HG03175 (cell line): ENCODE measurements at regions not wholly inside any gene's neighbourhood (a gene's known extent, or its start where the extent isn't known, plus 50 kb on each side); places are given as distances from the start of the nearest gene placed in this dataset.

ENCODE experiments used
- ATAC-seq: cut with Tn5 transposase; IDR thresholded peaks from one replicate; pipeline ENCODE4 v1.9.1; 2021; ENCODE audit warnings: mild to moderate bottlenecking, moderate library complexity; ENCODE audit not compliant: unreplicated experiment

DNA sequence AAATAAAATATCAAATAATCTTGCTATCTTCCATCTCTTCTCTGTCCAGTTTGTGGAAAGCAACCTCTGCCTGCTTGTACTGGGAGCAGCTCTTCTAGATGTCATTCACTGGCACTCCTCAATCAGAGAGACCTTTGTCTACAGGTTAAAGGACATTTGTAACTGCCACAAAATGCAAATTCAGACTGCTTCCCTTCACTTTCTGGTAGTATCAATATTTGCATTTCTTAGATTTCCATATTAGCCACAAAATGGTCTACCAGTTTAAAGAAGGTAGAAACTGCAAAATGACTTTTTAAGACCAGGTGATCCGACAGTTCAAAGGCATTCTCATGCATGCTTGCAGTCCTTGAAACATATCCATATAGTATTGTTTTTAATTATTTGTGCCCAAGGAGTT lies 51.7 kb upstream of the RCN1 start:
- no peak for ATAC-seq

DNA sequence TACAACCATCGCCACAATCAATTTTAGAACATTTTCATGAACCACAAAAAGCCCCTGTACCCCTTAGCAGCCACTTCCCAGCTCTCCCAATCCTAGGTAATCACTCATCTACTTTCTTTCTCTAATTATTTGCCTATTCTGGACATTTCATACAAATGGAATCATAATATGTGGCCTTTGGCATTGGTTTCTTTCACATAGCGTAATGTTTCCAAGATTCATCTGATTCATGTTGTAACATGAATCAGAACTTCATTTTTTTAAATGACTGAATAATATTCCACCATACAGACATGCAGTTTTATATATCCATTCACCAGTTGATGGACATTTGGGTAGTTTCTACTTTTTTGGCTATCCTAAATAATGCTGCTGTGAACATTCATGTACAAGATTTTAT lies 56.2 kb upstream of the RCN1 start:
- no peak for ATAC-seq

DNA sequence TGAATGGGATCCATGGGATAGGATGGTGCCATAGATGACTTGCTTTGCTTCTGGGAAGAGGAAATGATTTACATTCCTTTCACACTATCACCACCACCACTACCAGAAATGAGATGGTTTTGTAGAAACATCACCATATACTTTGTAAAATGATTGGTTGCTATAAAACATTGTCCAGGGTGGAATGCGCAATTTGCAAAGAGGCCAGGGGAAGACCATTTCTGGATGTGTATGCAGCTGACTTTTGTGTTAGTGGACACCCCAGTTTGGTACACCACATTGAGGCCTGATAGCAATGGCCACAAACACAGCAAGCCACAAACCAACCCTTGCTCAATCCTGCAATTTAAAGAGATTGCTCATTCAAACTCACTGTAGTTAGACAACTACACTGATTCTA lies 56.7 kb upstream of the RCN1 start:
- ATAC-seq: no peak

DNA sequence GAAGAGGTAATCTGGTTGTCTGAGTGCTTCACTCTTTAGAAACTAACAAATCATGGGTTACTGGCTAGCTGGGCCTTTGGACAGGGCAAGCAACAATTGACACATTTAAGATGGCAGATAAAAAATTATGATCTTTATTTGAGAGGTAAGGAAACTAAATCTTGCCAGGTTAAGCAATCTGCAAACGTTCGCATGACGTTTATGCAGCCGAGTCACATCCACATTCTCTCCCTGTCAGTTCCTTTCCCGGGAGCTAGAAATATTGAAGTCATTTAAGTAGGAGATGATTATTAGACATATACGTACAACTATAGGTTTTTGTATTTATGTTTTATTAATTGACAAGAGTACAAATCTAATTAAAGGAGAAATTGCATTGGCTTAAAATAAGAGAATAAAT lies 57.4 kb upstream of the RCN1 start:
- ATAC-seq: no peak

DNA sequence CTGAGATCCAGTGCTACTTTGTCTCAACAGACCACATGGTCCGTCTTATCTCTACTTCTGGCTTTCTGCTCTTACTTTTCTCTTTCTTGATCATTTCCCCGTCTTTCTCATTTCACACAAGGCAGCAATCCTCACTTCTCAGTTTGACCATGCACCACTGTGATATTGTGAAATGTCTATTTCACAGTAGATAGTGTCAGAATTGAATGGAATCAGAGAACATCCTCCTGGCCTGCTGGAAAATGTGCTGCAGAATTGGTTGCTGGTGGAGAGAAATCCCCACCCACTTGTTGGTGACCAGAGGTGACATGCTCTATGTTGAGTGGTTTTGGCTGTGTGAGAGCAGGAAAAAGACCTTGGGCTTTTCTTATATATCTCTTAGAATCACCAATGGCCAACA lies 57.8 kb upstream of the RCN1 start:
- no peak for ATAC-seq

DNA sequence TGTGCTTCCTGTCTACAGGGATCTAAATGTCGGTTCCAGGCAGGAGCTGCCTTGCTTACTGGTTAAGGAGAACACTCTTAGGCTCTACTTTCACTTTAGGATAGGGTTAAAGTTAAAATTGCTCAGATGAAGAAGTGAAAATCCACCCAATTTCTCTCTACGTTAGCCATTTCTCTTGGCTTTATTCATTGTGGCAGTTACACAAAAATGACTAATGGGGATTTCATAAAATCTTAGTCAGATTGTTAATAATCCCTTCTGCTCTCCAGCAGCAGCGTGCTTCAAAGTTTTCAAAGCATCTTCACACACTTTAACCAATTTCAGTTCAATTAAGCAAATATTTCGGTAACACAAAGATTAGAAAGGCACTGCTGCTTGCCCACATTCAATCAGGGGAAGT lies 58.4 kb upstream of the RCN1 start:
- peak; percentile 50 for ATAC-seq

DNA sequence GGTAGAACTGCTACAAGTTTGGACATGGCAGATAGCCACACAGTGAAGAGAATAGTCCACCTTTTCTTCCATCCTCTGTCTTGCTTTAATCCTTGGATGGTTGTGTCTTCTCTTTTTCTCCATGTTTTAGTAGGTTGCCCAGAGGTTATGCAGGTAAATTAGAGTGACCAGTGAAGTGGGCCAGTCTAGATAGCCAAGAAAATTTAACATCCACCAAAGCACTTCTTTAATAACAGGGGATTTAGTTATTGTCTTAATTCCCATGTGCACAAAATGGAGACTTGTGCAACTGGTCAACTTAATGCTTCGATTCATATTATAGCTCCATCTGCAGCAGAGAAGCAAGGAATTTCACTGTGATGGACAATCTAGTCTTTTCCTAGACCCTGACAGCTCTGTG lies 58.8 kb upstream of the RCN1 start:
- no peak for ATAC-seq

DNA sequence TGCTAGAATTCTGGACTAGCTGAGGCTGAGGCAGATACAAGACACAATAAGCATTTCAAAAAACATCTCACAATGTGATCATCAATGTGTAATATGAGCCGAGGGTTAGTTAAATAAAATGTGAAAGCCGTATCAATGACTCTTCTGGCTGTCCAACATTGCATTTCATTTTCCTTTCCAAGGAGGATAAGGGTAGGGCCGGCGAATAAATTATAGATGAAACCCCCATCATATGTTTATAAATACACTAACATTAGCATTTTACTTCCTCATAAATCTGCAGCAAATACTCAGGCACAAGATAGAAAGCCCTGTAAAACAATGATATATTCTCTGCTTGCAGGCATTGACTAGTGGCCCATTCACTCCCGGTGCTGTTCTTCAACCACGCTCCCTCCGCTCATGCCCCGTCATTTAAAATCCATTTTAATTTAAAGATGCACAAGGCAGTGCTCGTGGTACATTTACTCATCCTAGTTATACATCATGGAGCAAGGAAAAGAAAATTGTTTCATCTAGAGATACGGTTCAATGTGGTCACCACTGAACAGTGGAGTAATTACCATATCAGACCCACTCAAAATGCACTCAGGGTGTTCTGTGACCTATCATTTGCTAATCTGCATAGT lies 59.9 kb upstream of the RCN1 start:
- no peak for ATAC-seq

DNA sequence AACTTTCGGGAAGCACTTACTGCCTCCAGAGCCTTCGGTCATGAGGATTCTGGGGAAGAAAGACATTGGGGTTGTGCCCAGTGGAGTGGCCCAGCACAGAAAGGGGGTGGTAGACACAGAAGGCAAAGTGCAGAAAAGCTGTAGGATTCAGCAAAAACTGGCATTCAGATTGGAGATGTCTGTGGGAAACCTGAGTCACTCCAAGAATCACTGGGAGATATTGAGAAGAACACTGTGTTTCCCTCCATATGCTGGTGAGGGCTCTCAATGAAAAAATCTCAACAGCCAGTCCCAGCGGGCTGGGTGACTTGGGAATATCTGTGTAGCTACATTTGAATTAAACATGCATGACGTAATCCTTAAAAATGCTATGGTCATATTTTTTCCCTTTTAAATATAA lies 61.2 kb upstream of the RCN1 start:
- no peak for ATAC-seq

DNA sequence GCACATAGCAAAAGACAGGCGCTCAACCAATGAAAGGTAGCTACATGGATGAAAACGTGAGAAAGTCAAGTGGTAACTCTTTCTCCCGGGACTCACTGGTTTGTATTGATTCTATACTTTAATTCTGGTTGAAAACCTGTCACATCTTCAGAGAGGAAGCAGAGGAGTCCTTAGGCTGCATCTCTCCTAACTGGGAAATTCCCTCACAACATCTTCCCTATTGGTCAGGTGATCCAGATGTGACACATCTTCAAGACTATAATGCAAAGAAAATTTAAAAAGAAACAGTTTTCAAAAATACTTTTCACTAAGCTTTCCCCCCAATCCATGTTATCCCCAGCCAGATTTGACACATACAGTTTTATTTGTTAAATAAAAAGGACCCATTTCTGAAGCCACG lies 62.7 kb upstream of the RCN1 start:
- ATAC-seq: no peak

DNA sequence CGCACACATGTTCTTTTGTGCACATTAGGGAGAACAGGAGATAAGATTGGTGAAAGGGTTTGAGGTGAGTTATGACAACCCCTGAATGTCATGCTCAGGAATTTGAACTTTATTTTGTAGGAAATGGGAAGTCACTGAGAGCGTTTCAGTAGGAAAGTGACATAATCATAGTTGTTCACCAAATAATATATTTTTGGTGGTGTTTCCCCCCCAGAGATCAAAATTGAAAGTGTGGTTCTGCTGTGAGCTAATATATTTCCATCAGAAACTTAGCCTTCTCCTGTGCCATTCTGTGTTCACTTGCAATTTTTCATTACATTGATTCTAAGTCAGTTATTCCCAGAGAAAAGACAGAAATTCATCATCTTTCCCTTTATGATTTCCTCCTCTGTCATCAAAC lies 64.1 kb upstream of the RCN1 start:
- no peak for ATAC-seq

DNA sequence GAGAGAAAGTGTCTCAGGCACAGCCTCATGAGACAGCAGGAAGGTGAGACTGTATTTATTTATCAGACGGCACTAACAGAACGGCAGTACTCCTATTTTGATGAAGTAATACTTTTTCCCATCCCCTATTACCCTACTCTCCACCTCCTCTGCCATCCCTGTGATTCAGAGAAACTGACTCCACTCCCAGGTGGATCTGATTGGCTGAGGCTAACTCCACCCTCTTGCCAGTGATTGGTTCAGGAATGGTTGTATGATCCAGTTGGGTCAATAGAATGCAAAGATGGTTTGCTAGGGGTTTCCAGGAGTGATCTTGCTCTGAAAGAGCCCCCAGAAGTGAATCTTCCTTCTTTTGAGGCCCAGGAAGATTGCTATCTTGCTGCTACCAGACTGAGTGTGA lies 65.9 kb upstream of the RCN1 start:
- ATAC-seq: no peak

DNA sequence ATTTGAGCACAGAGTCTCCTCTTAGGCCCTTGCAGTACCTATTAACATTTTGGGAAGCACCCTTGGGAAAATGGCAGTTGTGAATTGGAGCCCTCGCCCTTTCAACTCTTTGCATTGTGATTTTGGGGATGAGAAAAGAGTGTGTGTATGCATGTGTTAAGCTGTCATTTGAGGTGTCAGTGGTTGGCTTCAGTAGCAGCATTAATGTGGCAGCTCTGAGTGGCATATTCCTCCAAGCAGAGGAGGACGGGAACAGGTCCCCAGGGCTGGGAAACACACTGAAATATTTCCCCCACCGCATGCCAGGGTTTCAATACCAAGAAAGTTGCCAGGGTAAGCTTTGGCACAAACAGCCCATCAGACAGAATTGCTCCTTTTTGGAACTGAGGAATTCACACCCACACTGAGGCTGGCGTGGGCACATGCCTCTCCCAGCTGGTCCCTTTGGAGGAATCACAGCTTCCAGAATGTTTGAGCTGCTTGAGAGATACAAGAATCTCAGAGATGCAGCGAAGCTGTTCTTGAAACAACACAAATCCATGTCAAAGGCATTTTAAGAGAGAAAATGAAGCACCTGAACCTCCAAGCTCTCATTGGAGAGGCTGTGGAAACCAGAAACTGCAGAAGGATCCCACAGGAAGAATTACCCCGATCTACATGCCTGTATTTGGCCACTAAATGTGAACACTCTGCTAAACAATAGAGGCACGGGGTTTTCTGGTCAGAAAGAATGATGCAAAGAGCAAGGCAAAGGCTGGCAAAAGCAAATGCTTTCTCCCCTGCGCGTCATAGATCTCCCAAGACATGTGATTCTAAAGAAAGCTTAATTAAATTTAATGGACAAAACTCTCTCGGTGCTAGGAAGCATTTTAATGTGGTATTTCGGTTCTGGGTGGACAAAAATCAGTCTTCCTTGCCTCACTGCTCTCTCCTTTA lies 67.2 kb upstream of the RCN1 start:
- no peak for ATAC-seq

DNA sequence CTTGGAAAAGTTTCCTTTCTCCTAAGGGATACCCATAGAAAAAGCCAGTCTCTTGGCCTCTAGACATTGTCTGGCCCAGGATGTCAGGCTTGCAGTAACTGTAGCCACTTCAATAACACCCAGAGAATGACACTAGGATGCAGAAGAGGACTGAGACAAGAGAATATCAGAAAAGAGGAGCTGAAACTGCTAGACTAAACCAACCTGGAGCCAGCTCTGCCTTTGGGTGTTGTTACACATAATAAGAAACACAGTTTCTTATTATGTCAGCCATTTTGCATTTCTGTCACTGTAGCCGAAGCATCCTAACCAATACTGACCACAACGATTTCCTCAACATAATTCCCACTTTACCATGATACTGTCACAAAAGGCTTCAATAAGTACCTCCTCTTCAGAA lies 72.2 kb upstream of the RCN1 start:
- no peak for ATAC-seq

DNA sequence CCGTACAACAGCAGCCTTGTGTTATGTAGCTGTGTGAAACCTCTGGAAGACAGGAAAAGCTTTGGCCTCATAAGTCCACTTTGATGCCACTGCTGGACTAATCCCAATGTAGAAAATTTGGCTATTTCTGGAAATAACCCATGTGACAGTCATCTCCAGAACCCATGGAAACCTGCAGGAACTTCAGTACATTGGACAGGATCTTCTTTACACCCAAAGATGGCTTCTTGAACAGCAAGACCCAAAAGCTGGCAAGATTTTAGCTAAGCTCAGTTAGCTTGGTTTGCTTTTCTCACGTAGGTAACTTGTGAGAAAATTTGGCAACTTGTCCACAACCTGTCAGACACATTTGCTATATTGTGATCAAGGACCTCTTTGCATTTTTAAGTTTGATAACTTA lies 74.8 kb upstream of the RCN1 start:
- ATAC-seq: no peak

DNA sequence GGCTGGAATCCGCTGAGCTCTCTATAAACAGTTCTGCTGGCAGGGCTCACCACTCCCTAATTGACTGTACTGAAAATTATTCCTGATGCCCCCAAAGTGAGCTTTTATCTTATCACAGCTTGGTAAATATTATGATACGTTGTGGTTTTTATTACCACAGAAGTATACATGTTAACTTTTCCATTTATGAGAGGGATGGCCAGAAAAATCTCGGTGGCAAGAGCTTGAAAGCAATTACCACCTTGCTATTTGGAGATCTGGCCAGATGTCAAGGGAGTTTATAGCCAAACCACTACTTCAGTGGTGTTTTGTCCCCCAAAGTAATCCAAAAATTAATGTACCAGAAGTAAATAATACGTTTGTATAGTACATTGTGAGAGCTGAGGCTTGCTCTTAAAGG lies 75.4 kb upstream of the RCN1 start:
- no peak for ATAC-seq

DNA sequence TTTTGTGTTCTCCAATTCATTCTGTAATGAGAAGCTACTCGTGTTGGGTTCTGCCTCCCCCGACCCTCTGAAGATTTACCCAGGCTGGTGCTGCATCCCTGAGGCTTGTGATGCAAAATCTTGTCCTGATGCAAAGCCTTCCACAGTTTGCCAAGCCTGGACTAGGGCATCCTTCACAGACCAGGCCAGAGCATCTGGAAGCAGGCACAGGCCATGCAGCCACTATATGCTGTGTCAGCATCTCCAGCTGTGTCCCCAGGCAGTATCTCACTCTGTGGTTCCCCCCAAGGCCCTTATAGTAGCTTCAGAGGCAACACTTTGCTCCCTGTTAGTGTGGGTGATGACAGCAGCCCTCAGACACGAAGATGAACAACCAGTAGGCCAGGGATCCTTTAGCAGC lies 77.3 kb upstream of the RCN1 start:
- no peak for ATAC-seq

DNA sequence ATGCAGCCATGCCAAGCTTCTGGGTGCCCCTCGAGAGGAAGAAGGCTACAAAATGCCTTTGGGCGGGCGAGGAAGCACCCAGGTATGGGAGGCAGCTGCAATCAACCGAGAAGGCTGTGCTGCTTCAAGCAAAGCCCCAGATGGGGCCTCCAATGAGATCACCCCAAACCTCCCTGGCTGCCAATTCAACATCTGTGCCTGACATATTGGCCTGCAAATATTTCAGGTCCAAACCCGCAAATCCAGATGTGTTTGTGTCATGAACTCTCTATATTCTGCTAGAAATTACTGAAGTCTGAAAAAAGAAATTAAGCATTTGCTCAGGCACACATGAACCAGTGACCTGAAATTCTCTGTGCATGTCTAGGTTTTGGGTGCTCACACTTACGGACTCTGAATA lies 78.8 kb upstream of the RCN1 start:
- no peak for ATAC-seq

DNA sequence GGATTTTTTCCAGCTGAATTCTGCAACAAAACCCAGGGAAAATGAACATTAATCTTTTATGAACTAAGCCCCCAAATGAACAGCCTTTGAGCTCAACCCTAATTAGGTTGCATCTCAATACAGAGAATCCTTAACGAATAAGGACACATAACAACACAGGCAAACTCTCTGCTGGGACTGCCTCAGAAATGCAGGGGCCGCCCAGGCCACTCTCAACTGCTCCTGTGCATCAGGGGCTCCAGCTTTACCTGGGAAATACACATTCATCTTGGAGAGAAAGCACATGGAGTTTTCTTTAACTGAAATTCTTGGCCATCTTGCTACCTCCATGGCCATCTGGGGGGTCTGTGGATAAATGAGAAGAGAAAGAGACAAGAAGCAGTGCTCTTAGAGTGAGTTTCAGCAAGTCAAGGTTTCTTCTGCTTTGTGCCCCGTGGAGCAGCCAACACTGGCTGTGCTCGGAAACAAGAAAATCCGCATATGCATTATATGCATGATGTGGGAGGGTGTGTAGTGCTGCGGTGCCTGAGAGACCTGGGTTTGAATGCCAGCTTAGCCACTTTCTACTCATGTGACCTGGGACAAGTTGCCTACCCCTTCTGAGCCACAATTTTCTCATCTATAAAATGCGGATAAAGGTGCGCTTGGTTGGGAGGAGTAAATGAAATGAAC lies 81.9 kb upstream of the RCN1 start:
- no peak for ATAC-seq

DNA sequence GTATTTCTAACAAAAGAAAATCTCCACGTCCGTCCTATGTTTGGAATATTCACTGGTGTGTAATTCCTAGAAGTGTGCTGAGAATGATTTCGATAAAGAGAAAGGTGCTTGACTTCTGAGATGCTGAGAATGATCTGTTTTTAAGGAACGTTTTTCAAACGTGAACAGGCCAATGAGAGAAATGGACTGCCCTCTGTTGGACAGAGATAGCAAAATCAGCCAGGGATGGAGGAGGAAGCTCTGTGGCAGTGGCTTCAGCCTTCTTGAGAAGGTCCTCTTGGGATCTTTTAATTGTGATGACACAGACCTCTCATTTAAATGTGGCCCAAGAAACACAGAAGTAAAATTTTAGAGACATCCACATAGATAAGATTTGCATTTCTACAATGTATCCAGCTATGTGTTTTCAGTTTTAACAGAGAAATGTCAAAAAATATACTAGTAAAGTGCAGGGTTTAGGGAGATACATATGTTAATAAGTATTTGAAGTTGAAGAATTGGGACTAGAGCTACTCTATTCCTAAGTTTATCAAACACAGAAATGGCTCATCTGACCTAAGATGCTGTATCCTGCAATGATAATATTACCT lies 84.0 kb upstream of the RCN1 start:
- ATAC-seq: peak; percentile 68

DNA sequence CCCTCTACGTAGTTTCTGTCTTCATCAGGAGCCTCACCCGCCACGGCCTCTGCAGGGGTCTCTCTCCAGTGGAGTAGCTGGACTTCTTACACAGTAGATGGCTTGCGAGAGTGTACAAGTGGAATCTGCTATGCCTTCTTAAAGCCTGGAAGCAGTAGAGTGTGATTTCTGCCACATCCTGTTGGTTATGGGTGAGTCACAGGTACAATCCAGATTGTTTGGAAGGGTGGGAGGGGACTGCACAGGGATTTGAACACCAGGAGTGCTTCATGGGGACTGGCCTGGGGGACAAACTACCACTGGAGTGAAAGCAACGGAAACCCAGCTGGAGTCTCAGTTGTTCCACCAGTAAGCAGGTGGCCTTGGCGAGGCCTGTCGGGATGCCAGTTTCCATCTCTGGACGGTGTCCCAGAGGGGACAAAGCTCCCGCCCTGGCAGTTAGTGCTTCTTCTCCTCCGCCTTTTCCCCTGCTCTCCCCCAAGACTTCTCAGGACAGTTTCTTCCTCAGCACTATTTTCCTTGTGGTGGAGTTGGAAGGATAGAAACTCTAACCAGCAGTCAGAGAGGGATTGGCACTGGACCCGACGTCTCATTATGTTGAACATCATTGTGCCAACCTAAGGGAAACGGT lies 85.0 kb upstream of the RCN1 start:
- ATAC-seq: no peak
